ENCODE measurements at regions not wholly inside any gene's neighbourhood (a gene's known extent, or its start where the extent isn't known, plus 50 kb on each side); places are given as distances from the start of the nearest gene placed in this dataset.
A peak's percentile ranks its signal among the peaks of the same experiment; 100 is the strongest.

DNA sequence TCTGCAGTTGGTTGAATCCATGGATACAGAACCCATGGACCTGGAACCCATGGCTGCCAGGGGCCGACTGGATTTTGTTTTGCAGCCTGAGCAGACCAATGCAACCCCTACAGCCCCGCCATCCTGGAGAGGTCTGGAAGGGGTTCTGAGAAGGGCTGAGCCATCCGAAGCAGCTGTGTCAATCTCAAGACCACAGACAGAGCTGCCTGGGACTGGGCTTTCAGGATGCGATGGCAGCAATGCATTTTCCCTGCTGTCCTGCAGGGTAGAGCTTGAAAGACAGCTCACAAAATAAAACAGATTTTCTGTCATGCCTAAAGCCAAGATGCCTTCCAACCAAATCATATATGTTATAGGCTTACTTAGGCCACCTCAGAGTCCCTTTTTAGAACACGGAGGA, 125.8 kb upstream of the NXT1 start:
- H3K36me3 ChIP-seq (ENCODE audit: control insufficient read depth, insufficient read depth, low read length) = no peaks in the 10 kb centered on the region
- H3K27me3 ChIP-seq (ENCODE audit: control insufficient read depth, insufficient read depth, low read length, poor library complexity, severe bottlenecking) = no peaks in the 10 kb centered on the region
- H3K9me3 ChIP-seq (ENCODE audit: control insufficient read depth, low read length) = no peaks in the 10 kb centered on the region
- no peak overlapping the region for H3K4me3 ChIP-seq (ENCODE audit: insufficient read depth, low read depth, low read length)
- H3K27ac ChIP-seq (ENCODE audit: insufficient read depth, low read depth, low read length, poor library complexity, severe bottlenecking) = no peak overlapping the region
- no peaks in the 10 kb centered on the region for H3K4me1 ChIP-seq (ENCODE audit: control insufficient read depth, insufficient read depth, low read length)
- WGBS, 2 experiments = 92 to 95% methylated on average over 5 of the region's 5 CpGs

DNA sequence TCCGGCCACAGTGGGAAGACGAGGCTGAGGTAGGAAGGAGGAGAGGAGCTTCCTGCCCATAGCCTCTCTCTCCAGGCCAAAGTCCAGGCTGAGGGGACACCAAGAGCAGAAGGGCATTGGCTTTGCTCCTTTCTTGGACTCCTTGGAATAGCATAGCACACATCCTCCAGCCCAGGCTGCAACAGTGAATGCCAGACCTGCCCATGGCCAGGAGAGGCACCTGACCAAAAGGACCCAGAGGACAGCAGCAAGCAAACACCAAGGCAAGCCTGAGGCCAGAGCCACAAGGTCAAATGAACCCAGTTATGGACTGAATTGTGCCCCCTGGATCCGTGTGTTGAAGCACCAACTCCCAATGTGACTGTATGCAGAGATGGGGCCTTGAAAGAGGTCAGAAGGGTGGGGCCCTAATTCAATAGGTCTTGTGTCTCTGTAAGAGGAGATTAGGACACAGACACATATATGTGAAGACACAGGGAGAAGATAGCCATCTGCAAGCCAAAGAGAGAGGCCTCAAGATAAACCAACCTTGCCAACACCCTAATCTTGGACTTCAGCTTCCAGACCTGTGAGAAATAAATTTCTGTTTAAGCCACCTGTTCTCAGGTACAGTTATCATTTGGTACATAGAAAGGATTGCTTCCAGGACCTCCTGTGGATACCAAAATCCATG, 126.5 kb upstream of the NXT1 start:
- H3K36me3 ChIP-seq (ENCODE audit: control insufficient read depth, insufficient read depth, low read length) = no peaks in the 10 kb centered on the region
- H3K9me3 ChIP-seq (ENCODE audit: control insufficient read depth, low read length) = no peaks in the 10 kb centered on the region
- no peak overlapping the region for H3K4me3 ChIP-seq (ENCODE audit: insufficient read depth, low read depth, low read length)
- no peaks in the 10 kb centered on the region for H3K4me1 ChIP-seq (ENCODE audit: control insufficient read depth, insufficient read depth, low read length)
- H3K27me3 ChIP-seq (ENCODE audit: control insufficient read depth, insufficient read depth, low read length, poor library complexity, severe bottlenecking) = no peaks in the 10 kb centered on the region
- no peak overlapping the region for H3K27ac ChIP-seq (ENCODE audit: insufficient read depth, low read depth, low read length, poor library complexity, severe bottlenecking)
- 91 to 92% methylated on average over 3 of the region's 3 CpGs for WGBS, 2 experiments

DNA sequence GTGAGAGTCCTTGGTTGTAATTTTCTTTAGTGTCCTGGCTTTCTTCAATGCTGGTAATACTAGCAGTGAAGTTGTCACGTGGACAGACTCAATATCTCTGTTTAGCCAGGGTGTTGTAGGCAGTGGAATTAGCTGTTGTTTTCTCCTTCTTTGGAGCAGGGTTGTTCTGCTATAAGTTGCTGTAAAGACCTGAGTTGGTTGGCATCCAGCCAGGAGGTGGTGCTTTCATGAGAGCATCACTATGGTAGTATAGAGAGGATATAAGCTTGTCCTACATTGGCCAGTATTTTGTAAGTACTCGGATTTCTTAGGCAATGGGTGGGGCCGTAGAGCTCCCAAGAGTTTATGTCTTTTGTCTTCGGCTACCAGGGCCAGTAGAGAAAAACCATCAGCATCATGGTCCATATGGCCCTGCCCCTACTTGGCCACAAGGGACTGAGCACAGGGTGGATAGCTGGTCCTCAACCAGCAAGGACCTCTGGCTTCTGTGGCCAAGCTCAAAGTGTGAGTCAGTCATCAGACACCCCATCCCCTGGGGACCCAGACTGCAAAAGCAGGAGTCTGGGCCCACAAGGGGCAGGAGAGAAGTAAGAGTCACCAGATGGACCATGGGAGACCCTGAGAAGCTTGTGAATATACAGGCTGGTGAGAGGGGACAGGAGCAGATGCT, 127.9 kb upstream of the NXT1 start:
- H3K4me1 ChIP-seq (ENCODE audit: control insufficient read depth, insufficient read depth, low read length) = no peaks in the 10 kb centered on the region
- H3K27ac ChIP-seq (ENCODE audit: insufficient read depth, low read depth, low read length, poor library complexity, severe bottlenecking) = no peak overlapping the region
- no peak overlapping the region for H3K4me3 ChIP-seq (ENCODE audit: insufficient read depth, low read depth, low read length)
- 88 to 92% methylated on average over 4 of the region's 4 CpGs for WGBS, 2 experiments
- no peaks in the 10 kb centered on the region for H3K27me3 ChIP-seq (ENCODE audit: control insufficient read depth, insufficient read depth, low read length, poor library complexity, severe bottlenecking)
- H3K9me3 ChIP-seq (ENCODE audit: control insufficient read depth, low read length) = no peaks in the 10 kb centered on the region
- H3K36me3 ChIP-seq (ENCODE audit: control insufficient read depth, insufficient read depth, low read length) = no peaks in the 10 kb centered on the region

DNA sequence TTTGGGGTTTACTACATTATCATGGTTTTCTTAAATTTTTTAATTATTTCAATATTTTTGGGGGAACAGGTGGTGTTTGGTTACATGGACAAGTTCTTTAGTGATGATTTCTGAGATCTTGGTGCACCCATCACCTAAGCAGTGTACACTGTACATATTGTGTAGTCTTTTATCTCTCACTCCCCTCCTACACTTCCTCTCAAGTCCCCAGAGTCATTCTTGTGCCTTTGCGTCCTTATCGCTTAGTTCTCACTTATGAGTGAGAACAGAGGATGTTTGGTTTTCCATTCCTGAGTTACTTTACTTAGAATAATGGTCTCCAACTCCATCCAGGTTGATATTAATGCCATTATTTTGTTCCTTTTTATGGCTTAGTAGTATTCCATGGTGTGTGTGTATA, 130.9 kb upstream of the CD93 start:
- Histone ChIP-seq H3K27me3 (ENCODE audit: control insufficient read depth, insufficient read depth, low read length, poor library complexity, severe bottlenecking) (no peaks in the 10 kb centered on the region), H3K27ac (ENCODE audit: insufficient read depth, low read depth, low read length, poor library complexity, severe bottlenecking) (no peak overlapping the region), H3K9me3 (ENCODE audit: control insufficient read depth, low read length) (no peaks in the 10 kb centered on the region), H3K4me1 (ENCODE audit: control insufficient read depth, insufficient read depth, low read length) (no peaks in the 10 kb centered on the region), H3K36me3 (ENCODE audit: control insufficient read depth, insufficient read depth, low read length) (no peaks in the 10 kb centered on the region), H3K4me3 (ENCODE audit: insufficient read depth, low read depth, low read length) (no peak overlapping the region)
- WGBS, 2 experiments = 89 to 100% methylated on average over 2 of the region's 2 CpGs

- H3K27me3 ChIP-seq (ENCODE audit: control insufficient read depth, insufficient read depth, low read length, poor library complexity, severe bottlenecking) = peaks cover 9% of the 10 kb centered on the region
- H3K4me1 ChIP-seq (ENCODE audit: control insufficient read depth, insufficient read depth, low read length) = no peaks in the 10 kb centered on the region
- H3K9me3 ChIP-seq (ENCODE audit: control insufficient read depth, low read length) = no peaks in the 10 kb centered on the region
- 93 to 96% methylated on average over 5 of the region's 6 CpGs for WGBS, 2 experiments
- H3K4me3 ChIP-seq (ENCODE audit: insufficient read depth, low read depth, low read length) = no peak overlapping the region
- H3K27ac ChIP-seq (ENCODE audit: insufficient read depth, low read depth, low read length, poor library complexity, severe bottlenecking) = no peak overlapping the region
- no peaks in the 10 kb centered on the region for H3K36me3 ChIP-seq (ENCODE audit: control insufficient read depth, insufficient read depth, low read length)
Measured at GRCh38 chr20:23215344-23215995, 129.3 kb upstream of the CD93 start.

GRCh38 chr20:23214903-23215302, 128.8 kb upstream of the CD93 start:
- 91 to 95% methylated on average over 4 to 5 of the region's 5 CpGs for WGBS, 2 experiments
- H3K27me3 ChIP-seq (ENCODE audit: control insufficient read depth, insufficient read depth, low read length, poor library complexity, severe bottlenecking) = peaks cover 15% of the 10 kb centered on the region
- no peak overlapping the region for H3K27ac ChIP-seq (ENCODE audit: insufficient read depth, low read depth, low read length, poor library complexity, severe bottlenecking)
- no peak overlapping the region for H3K4me3 ChIP-seq (ENCODE audit: insufficient read depth, low read depth, low read length)
- H3K9me3 ChIP-seq (ENCODE audit: control insufficient read depth, low read length) = no peaks in the 10 kb centered on the region
- no peaks in the 10 kb centered on the region for H3K36me3 ChIP-seq (ENCODE audit: control insufficient read depth, insufficient read depth, low read length)
- no peaks in the 10 kb centered on the region for H3K4me1 ChIP-seq (ENCODE audit: control insufficient read depth, insufficient read depth, low read length)

GRCh38 chr20:23212464-23212995, 126.4 kb upstream of the CD93 start:
- H3K4me3 ChIP-seq (ENCODE audit: insufficient read depth, low read depth, low read length) = no peak overlapping the region
- H3K4me1 ChIP-seq (ENCODE audit: control insufficient read depth, insufficient read depth, low read length) = no peaks in the 10 kb centered on the region
- no peak overlapping the region for H3K27ac ChIP-seq (ENCODE audit: insufficient read depth, low read depth, low read length, poor library complexity, severe bottlenecking)
- WGBS, 2 experiments = 65 to 83% methylated on average over 5 to 6 of the region's 6 CpGs
- peaks cover 18% of the 10 kb centered on the region for H3K27me3 ChIP-seq (ENCODE audit: control insufficient read depth, insufficient read depth, low read length, poor library complexity, severe bottlenecking)
- no peaks in the 10 kb centered on the region for H3K9me3 ChIP-seq (ENCODE audit: control insufficient read depth, low read length)
- no peaks in the 10 kb centered on the region for H3K36me3 ChIP-seq (ENCODE audit: control insufficient read depth, insufficient read depth, low read length)

- H3K27ac ChIP-seq (ENCODE audit: insufficient read depth, low read depth, low read length, poor library complexity, severe bottlenecking) = peak overlapping the region; percentile 6
- no peaks in the 10 kb centered on the region for H3K4me1 ChIP-seq (ENCODE audit: control insufficient read depth, insufficient read depth, low read length)
- no peaks in the 10 kb centered on the region for H3K9me3 ChIP-seq (ENCODE audit: control insufficient read depth, low read length)
- no peaks in the 10 kb centered on the region for H3K36me3 ChIP-seq (ENCODE audit: control insufficient read depth, insufficient read depth, low read length)
- peaks cover 22% of the 10 kb centered on the region for H3K27me3 ChIP-seq (ENCODE audit: control insufficient read depth, insufficient read depth, low read length, poor library complexity, severe bottlenecking)
- H3K4me3 ChIP-seq (ENCODE audit: insufficient read depth, low read depth, low read length) = no peak overlapping the region
Measured at GRCh38 chr20:23212011-23212410, 125.9 kb upstream of the CD93 start.

DNA sequence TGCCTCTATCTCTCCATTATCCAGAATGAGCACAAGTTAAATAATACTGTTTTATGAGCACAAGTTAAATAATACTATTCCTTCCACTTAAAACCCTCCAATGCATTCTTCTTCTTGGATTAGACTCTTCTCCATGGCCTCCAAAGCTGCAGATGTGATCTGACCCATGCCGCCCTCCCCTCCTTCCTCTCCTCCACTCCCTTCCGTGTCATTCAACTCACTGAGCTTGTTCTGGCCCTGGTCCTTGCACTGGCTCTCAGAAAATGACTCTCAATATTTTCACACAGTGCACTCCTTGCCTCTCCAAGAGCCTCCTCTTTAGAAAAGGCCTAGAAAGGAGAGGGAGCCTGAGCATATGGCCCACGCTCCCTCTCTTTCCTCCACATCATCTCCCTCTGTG, 125.0 kb upstream of the CD93 start:
- Histone ChIP-seq H3K4me3 (ENCODE audit: insufficient read depth, low read depth, low read length) (no peak overlapping the region), H3K27ac (ENCODE audit: insufficient read depth, low read depth, low read length, poor library complexity, severe bottlenecking) (no peak overlapping the region), H3K9me3 (ENCODE audit: control insufficient read depth, low read length) (no peaks in the 10 kb centered on the region), H3K4me1 (ENCODE audit: control insufficient read depth, insufficient read depth, low read length) (peaks cover under 1% of the 10 kb centered on the region), H3K27me3 (ENCODE audit: control insufficient read depth, insufficient read depth, low read length, poor library complexity, severe bottlenecking) (peaks cover 29% of the 10 kb centered on the region), H3K36me3 (ENCODE audit: control insufficient read depth, insufficient read depth, low read length) (no peaks in the 10 kb centered on the region)
- 93 to 96% methylated on average over 3 of the region's 3 CpGs for WGBS, 2 experiments

DNA sequence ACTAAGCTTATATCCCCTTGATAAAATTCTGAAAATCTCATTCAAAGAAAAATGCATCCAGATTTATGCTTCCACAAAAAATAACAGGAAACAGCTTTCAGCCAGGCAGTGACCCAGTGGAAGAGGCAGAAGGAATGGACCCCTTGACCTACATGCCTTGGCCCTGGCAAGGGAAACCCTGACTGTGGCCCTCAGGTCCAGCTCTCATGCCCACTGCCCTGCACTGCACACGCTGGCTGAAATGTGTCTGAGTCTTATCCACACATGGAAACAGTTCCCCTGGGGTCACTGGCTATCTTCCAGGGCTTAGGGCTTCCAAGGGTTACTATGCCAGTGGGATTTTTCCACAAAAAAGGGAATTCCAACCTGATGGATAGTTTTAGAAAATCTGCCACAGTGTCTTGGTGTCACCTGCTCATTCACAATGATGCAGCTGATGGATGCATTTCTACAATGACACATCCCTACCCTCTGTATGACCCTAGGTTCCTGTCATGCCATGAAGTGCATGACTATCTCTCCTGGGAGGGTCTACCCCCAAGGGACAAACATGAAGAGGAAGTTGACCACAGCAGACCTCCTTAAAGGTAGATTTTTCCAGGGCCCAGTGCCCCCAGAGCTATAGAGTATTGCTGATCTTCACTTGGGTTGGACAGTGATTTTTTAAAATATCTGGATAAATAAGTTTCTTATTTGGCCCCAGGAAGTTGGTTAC, 121.9 kb upstream of the CD93 start:
- peaks cover 60% of the 10 kb centered on the region for H3K27me3 ChIP-seq (ENCODE audit: control insufficient read depth, insufficient read depth, low read length, poor library complexity, severe bottlenecking)
- no peaks in the 10 kb centered on the region for H3K36me3 ChIP-seq (ENCODE audit: control insufficient read depth, insufficient read depth, low read length)
- no peak overlapping the region for H3K27ac ChIP-seq (ENCODE audit: insufficient read depth, low read depth, low read length, poor library complexity, severe bottlenecking)
- peaks cover 18% of the 10 kb centered on the region for H3K4me1 ChIP-seq (ENCODE audit: control insufficient read depth, insufficient read depth, low read length)
- WGBS, 2 experiments = 91 to 95% methylated on average over 1 of the region's 1 CpG
- no peak overlapping the region for H3K4me3 ChIP-seq (ENCODE audit: insufficient read depth, low read depth, low read length)
- H3K9me3 ChIP-seq (ENCODE audit: control insufficient read depth, low read length) = no peaks in the 10 kb centered on the region
